IMR-90 (cell line): ENCODE measurements at regions not wholly inside any gene's neighbourhood (a gene's known extent, or its start where the extent isn't known, plus 50 kb on each side); places are given as distances from the start of the nearest gene placed in this dataset.

Source experiments
- ATAC-seq: fragments of 200-7000 bp; cut with Tn5 transposase; 2 replicates; pipeline ENCODE4 v1.9.1; 2020; ENCODE audit warnings: low read depth, mild to moderate bottlenecking, moderate library complexity
- BruUV-seq: library from RNA; stranded (reverse); fragments of 400-500 nt; replicated peaks from 2 replicates; lab custom pipeline; 2021; lab: Mats Ljungman, UMichigan
- CTCF ChIA-PET: fragments of 300-600 bp; formaldehyde crosslinking; extraction: SDS; loops from one replicate; lab custom pipeline; 2021; ENCODE audit warnings: antibody characterized with exemption; lab: Yijun Ruan, JAX
- POLR2A ChIA-PET: fragments of 300-600 bp; sonication (Branson Sonifier 250); formaldehyde crosslinking; loops from one replicate; lab custom pipeline; 2022; ENCODE audit warnings: antibody characterized with exemption; ENCODE audit not compliant: unreplicated experiment; lab: Charles Lee
- DNase-seq: peaks from one replicate; pipeline ENCODE4 v3.0.0; 2013
- H2AFZ ChIP-seq: replicated peaks from 2 replicates; pipeline ENCODE3; 2013; ENCODE audit warnings: low read length, mild to moderate bottlenecking; ENCODE audit not compliant: poor library complexity
- H2AK5ac ChIP-seq: 2 replicates; pipeline ENCODE4 v1.6.1; 2013; ENCODE audit warnings: low read depth, low read length, inconsistent platforms
- H2AK9ac ChIP-seq: replicated peaks from 2 replicates; pipeline ENCODE3; 2013; ENCODE audit warnings: mild to moderate bottlenecking, low read depth, low read length, moderate library complexity; ENCODE audit not compliant: poor library complexity
- H2BK120ac ChIP-seq: 2 replicates; pipeline ENCODE4 v1.6.1; 2013; ENCODE audit warnings: low read depth, low read length, inconsistent platforms
- H2BK15ac ChIP-seq: 3 replicates; pipeline ENCODE4 v1.6.1; 2013; ENCODE audit warnings: low read depth, low read length, inconsistent platforms
- H2BK20ac ChIP-seq: 2 replicates; pipeline ENCODE4 v1.6.1; 2013; ENCODE audit warnings: low read depth, mild to moderate bottlenecking, inconsistent platforms, low read length, moderate library complexity
- H2BK5ac ChIP-seq: 2 replicates; pipeline ENCODE4 v1.6.1; 2013; ENCODE audit warnings: mild to moderate bottlenecking, low read depth, low read length, inconsistent platforms; ENCODE audit not compliant: poor library complexity, severe bottlenecking
- H3K14ac ChIP-seq: replicated peaks from 2 replicates; pipeline ENCODE4 v1.6.1; 2013; ENCODE audit warnings: low read depth, low read length, inconsistent platforms
- H3K18ac ChIP-seq: 2 replicates; pipeline ENCODE4 v1.6.1; 2013; ENCODE audit warnings: low read depth, low read length, control low read depth
- H3K23ac ChIP-seq: 2 replicates; pipeline ENCODE4 v1.6.1; 2013; ENCODE audit warnings: low read depth, low read length, inconsistent platforms
- H3K27ac ChIP-seq: 2 replicates; pipeline ENCODE4 v1.5.1; 2013; ENCODE audit warnings: mild to moderate bottlenecking, control low read depth, low read length; ENCODE audit not compliant: insufficient read depth
- H3K27me3 ChIP-seq: 2 replicates; pipeline ENCODE4 v1.6.1; 2013; ENCODE audit warnings: low read length; ENCODE audit not compliant: control insufficient read depth, insufficient read depth
- H3K36me3 ChIP-seq: 2 replicates; pipeline ENCODE4 v1.6.1; 2013; ENCODE audit warnings: low read length, mixed read lengths; ENCODE audit not compliant: control insufficient read depth, insufficient read depth
- H3K4ac ChIP-seq: 2 replicates; pipeline ENCODE4 v1.6.1; 2013; ENCODE audit warnings: low read depth, low read length, inconsistent platforms
- H3K4me1 ChIP-seq: 2 replicates; pipeline ENCODE4 v1.6.1; 2013; ENCODE audit warnings: low read length, mixed read lengths; ENCODE audit not compliant: control insufficient read depth, insufficient read depth
- H3K4me2 ChIP-seq: 2 replicates; pipeline ENCODE4 v1.6.1; 2013; ENCODE audit warnings: low read depth, mild to moderate bottlenecking, control low read depth, low read length, moderate library complexity
- H3K4me3 ChIP-seq: 2 replicates; pipeline ENCODE4 v1.5.1; 2013; ENCODE audit warnings: low read depth, mild to moderate bottlenecking, control low read depth, low read length, moderate library complexity; ENCODE audit not compliant: insufficient read depth
- H3K56ac ChIP-seq: 2 replicates; pipeline ENCODE4 v1.6.1; 2013; ENCODE audit warnings: low read length, inconsistent platforms; ENCODE audit not compliant: insufficient read depth; ENCODE audit errors: extremely low read depth
- H3K79me1 ChIP-seq, 2 experiments: 2 replicates each; pipeline ENCODE4 v1.6.1; 2013; ENCODE audit warnings: low read length in 2 of 2, inconsistent platforms in 1 of 2, low read depth in 1 of 2
- H3K9ac ChIP-seq: 2 replicates; pipeline ENCODE4 v1.6.1; 2013; ENCODE audit warnings: low read depth, low read length, control low read depth
- H3K9me1 ChIP-seq: 2 replicates; pipeline ENCODE4 v1.6.1; 2013; ENCODE audit warnings: low read length, inconsistent platforms; ENCODE audit not compliant: insufficient read depth
- H3K9me3 ChIP-seq: 2 replicates; pipeline ENCODE4 v1.6.1; 2013; ENCODE audit warnings: low read length; ENCODE audit not compliant: control insufficient read depth, insufficient read depth
- H4K20me1 ChIP-seq: 2 replicates; pipeline ENCODE4 v1.6.1; 2013; ENCODE audit warnings: low read length, inconsistent platforms; ENCODE audit not compliant: insufficient read depth
- H4K5ac ChIP-seq: 2 replicates; pipeline ENCODE4 v1.6.1; 2013; ENCODE audit warnings: mild to moderate bottlenecking, low read depth, low read length, control low read depth
- H4K8ac ChIP-seq, 2 experiments: 2 replicates each; pipeline ENCODE4 v1.6.1; 2013; ENCODE audit warnings: low read depth in 2 of 2, low read length in 2 of 2, control low read depth in 1 of 2, inconsistent platforms in 1 of 2
- H4K91ac ChIP-seq: 2 replicates; pipeline ENCODE4 v1.6.1; 2013; ENCODE audit warnings: low read depth, low read length, inconsistent platforms; ENCODE audit not compliant: insufficient read depth
- BHLHE40 ChIP-seq: fragments of 150-350 bp; IDR thresholded peaks from 2 replicates; pipeline ENCODE4 v1.6.1; 2016; ENCODE audit warnings: mild to moderate bottlenecking, low read depth, low read length
- CEBPB ChIP-seq: IDR thresholded peaks from 2 replicates; pipeline ENCODE4 v1.6.1; 2012; ENCODE audit warnings: low read depth, low read length, improper control_type of control experiment
- CHD1 ChIP-seq: IDR thresholded peaks from 2 replicates; pipeline ENCODE4 v1.6.1; 2012; ENCODE audit warnings: low read depth, low read length, improper control_type of control experiment
- RFX5 ChIP-seq: IDR thresholded peaks from 2 replicates; pipeline ENCODE4 v1.8.0; 2012; ENCODE audit warnings: low read depth, mild to moderate bottlenecking, low read length, moderate library complexity
- SMC3 ChIP-seq: fragments of 150-350 bp; IDR thresholded peaks from 2 replicates; pipeline ENCODE4 v1.6.1; 2016; ENCODE audit warnings: low read depth, mild to moderate bottlenecking, antibody characterized with exemption, low read length, moderate library complexity
- WGBS, 2 experiments: methylation state at CpG; one replicate each; pipeline versions ENCODE4 v1.1.5 to v1.1.7; 2013; ENCODE audit warnings: missing lambda C conversion rate in 2 of 2; ENCODE audit not compliant: insufficient read length in 1 of 2; ENCODE audit errors: extremely low coverage in 2 of 2; 5-methylcytosine and 5-hydroxymethylcytosine counted together
- dilution Hi-C: fragments of 300-500 bp; cut with HindIII; formaldehyde crosslinking; loops from one replicate; pipeline ENCODE4 v1.14.3; 2018; ENCODE audit warnings: low sequenced_read_pairs; ENCODE audit not compliant: unreplicated experiment
- in situ Hi-C: fragments of 300-500 bp; cut with MboI; formaldehyde crosslinking; loops from 3 replicates; pipeline ENCODE4 v1.14.3; 2019; ENCODE audit warnings: low sequenced_read_pairs, inconsistent platforms, mixed read lengths
- intact Hi-C: fragments of 100-400 bp; cut with micrococcal nuclease; formaldehyde crosslinking; loops from 2 replicates; pipeline ENCODE4 v1.10.0; 2022

DNA sequence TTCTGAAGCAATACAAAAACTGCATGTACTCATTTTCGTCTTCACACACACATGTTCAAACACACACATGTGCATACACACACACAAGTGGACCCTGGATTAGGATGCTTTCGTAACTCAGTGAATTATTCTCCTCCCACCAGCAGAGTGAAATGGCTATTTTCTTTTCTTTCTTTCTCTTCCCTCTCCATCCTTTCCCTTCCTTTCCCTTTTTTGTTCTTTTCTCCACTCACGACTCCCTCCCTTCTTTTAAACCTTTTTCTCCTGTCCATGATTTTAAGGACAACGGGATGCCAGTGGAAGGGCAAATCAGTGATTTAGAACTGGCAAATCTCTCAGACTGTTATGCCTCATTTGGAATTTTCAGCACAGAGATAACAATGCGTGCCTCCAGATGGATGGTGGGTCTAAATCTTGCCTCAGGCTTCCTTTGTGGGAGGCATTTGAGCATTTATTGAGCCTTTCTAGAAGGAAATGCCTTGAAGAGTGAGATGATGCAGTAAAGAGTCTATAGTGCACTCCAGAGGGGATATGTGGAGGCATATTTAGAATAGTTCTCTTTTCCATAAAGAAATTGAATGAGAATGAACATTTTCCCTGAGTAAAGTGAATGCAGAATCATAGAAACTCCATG lies 130.4 kb upstream of the SLC7A14 start:
- Histone ChIP-seq H3K4me1 (peaks cover 11% of the 10 kb centered on the region), H3K23ac (no peak overlapping the region), H2BK120ac (peak overlapping the region; percentile 58), H3K4ac (peak overlapping the region; percentile 61), H2AFZ (no peak overlapping the region), H3K27me3 (no peaks in the 10 kb centered on the region), H4K20me1 (no peaks in the 10 kb centered on the region), H3K56ac (no peak overlapping the region), H4K5ac (peak overlapping the region; percentile 37; the same call in 1 of the 2 replicates), H3K4me3 (no peak overlapping the region), H4K91ac (peak overlapping the region; percentile 9; the same call in 1 of the 2 replicates), H3K27ac (no peak overlapping the region), H3K9ac (no peak overlapping the region), H2BK20ac (peak overlapping the region; percentile 30), H2AK5ac (peak overlapping the region; percentile 52; the same call in 1 of the 2 replicates), H2BK15ac (peak overlapping the region; percentile 19; the same call in 1 of the 3 replicates), H4K8ac (peak overlapping the region in 1 of 2 experiments; percentile 6; a peak in 2 of 4 replicates), H3K9me3 (no peaks in the 10 kb centered on the region), H3K79me1 (no peaks in the 10 kb centered on the region), H3K9me1 (no peaks in the 10 kb centered on the region; the same call in none of the 2 replicates), H3K4me2 (no peak overlapping the region), H3K18ac (peak overlapping the region; percentile 62; the same call in 1 of the 2 replicates), H3K36me3 (no peaks in the 10 kb centered on the region), H3K14ac (no peak overlapping the region), H2AK9ac (no peak overlapping the region), H2BK5ac (peak overlapping the region; percentile 7)
- TF ChIP-seq RFX5 (no peak), CHD1 (no peak), BHLHE40 (no peak), SMC3 (no peak), CEBPB (no peak)
- dilution Hi-C loops, result no loop called here
- 93 to 100% methylated on average over 1 to 2 of the region's 5 CpGs for WGBS, 2 experiments
- CTCF ChIA-PET, result no interaction called here
- ATAC-seq (no peak), DNase-seq (no peak)
- BruUV-seq, result no TSS peak
- in situ Hi-C loops, result loop anchor here (10.0 kb wide), 1 partner anchor 89 kb away; no protein-coding TSS in a partner anchor
- intact Hi-C loops, result no loop called here
- POLR2A ChIA-PET, result no interaction called here
